IMR-90 (cell line): ENCODE measurements at regions not wholly inside any gene's neighbourhood (a gene's known extent, or its start where the extent isn't known, plus 50 kb on each side); places are given as distances from the start of the nearest gene placed in this dataset.

Source experiments
- ATAC-seq: fragments of 200-7000 bp; cut with Tn5 transposase; 2 replicates; pipeline ENCODE4 v1.9.1; 2020; ENCODE audit warnings: low read depth, mild to moderate bottlenecking, moderate library complexity
- BruUV-seq: library from RNA; stranded (reverse); fragments of 400-500 nt; replicated peaks from 2 replicates; lab custom pipeline; 2021; lab: Mats Ljungman, UMichigan
- CTCF ChIA-PET: fragments of 300-600 bp; formaldehyde crosslinking; extraction: SDS; loops from one replicate; lab custom pipeline; 2021; ENCODE audit warnings: antibody characterized with exemption; lab: Yijun Ruan, JAX
- POLR2A ChIA-PET: fragments of 300-600 bp; sonication (Branson Sonifier 250); formaldehyde crosslinking; loops from one replicate; lab custom pipeline; 2022; ENCODE audit warnings: antibody characterized with exemption; ENCODE audit not compliant: unreplicated experiment; lab: Charles Lee
- DNase-seq: peaks from one replicate; pipeline ENCODE4 v3.0.0; 2013
- H2AFZ ChIP-seq: replicated peaks from 2 replicates; pipeline ENCODE3; 2013; ENCODE audit warnings: low read length, mild to moderate bottlenecking; ENCODE audit not compliant: poor library complexity
- H2AK5ac ChIP-seq: 2 replicates; pipeline ENCODE4 v1.6.1; 2013; ENCODE audit warnings: low read depth, low read length, inconsistent platforms
- H2AK9ac ChIP-seq: replicated peaks from 2 replicates; pipeline ENCODE3; 2013; ENCODE audit warnings: mild to moderate bottlenecking, low read depth, low read length, moderate library complexity; ENCODE audit not compliant: poor library complexity
- H2BK120ac ChIP-seq: 2 replicates; pipeline ENCODE4 v1.6.1; 2013; ENCODE audit warnings: low read depth, low read length, inconsistent platforms
- H2BK15ac ChIP-seq: 3 replicates; pipeline ENCODE4 v1.6.1; 2013; ENCODE audit warnings: low read depth, low read length, inconsistent platforms
- H2BK20ac ChIP-seq: 2 replicates; pipeline ENCODE4 v1.6.1; 2013; ENCODE audit warnings: low read depth, mild to moderate bottlenecking, inconsistent platforms, low read length, moderate library complexity
- H2BK5ac ChIP-seq: 2 replicates; pipeline ENCODE4 v1.6.1; 2013; ENCODE audit warnings: mild to moderate bottlenecking, low read depth, low read length, inconsistent platforms; ENCODE audit not compliant: poor library complexity, severe bottlenecking
- H3K14ac ChIP-seq: replicated peaks from 2 replicates; pipeline ENCODE4 v1.6.1; 2013; ENCODE audit warnings: low read depth, low read length, inconsistent platforms
- H3K18ac ChIP-seq: 2 replicates; pipeline ENCODE4 v1.6.1; 2013; ENCODE audit warnings: low read depth, low read length, control low read depth
- H3K23ac ChIP-seq: 2 replicates; pipeline ENCODE4 v1.6.1; 2013; ENCODE audit warnings: low read depth, low read length, inconsistent platforms
- H3K27ac ChIP-seq: 2 replicates; pipeline ENCODE4 v1.5.1; 2013; ENCODE audit warnings: mild to moderate bottlenecking, control low read depth, low read length; ENCODE audit not compliant: insufficient read depth
- H3K27me3 ChIP-seq: 2 replicates; pipeline ENCODE4 v1.6.1; 2013; ENCODE audit warnings: low read length; ENCODE audit not compliant: control insufficient read depth, insufficient read depth
- H3K36me3 ChIP-seq: 2 replicates; pipeline ENCODE4 v1.6.1; 2013; ENCODE audit warnings: low read length, mixed read lengths; ENCODE audit not compliant: control insufficient read depth, insufficient read depth
- H3K4ac ChIP-seq: 2 replicates; pipeline ENCODE4 v1.6.1; 2013; ENCODE audit warnings: low read depth, low read length, inconsistent platforms
- H3K4me1 ChIP-seq: 2 replicates; pipeline ENCODE4 v1.6.1; 2013; ENCODE audit warnings: low read length, mixed read lengths; ENCODE audit not compliant: control insufficient read depth, insufficient read depth
- H3K4me2 ChIP-seq: 2 replicates; pipeline ENCODE4 v1.6.1; 2013; ENCODE audit warnings: low read depth, mild to moderate bottlenecking, control low read depth, low read length, moderate library complexity
- H3K4me3 ChIP-seq: 2 replicates; pipeline ENCODE4 v1.5.1; 2013; ENCODE audit warnings: low read depth, mild to moderate bottlenecking, control low read depth, low read length, moderate library complexity; ENCODE audit not compliant: insufficient read depth
- H3K56ac ChIP-seq: 2 replicates; pipeline ENCODE4 v1.6.1; 2013; ENCODE audit warnings: low read length, inconsistent platforms; ENCODE audit not compliant: insufficient read depth; ENCODE audit errors: extremely low read depth
- H3K79me1 ChIP-seq, 2 experiments: 2 replicates each; pipeline ENCODE4 v1.6.1; 2013; ENCODE audit warnings: low read length in 2 of 2, inconsistent platforms in 1 of 2, low read depth in 1 of 2
- H3K9ac ChIP-seq: 2 replicates; pipeline ENCODE4 v1.6.1; 2013; ENCODE audit warnings: low read depth, low read length, control low read depth
- H3K9me1 ChIP-seq: 2 replicates; pipeline ENCODE4 v1.6.1; 2013; ENCODE audit warnings: low read length, inconsistent platforms; ENCODE audit not compliant: insufficient read depth
- H3K9me3 ChIP-seq: 2 replicates; pipeline ENCODE4 v1.6.1; 2013; ENCODE audit warnings: low read length; ENCODE audit not compliant: control insufficient read depth, insufficient read depth
- H4K20me1 ChIP-seq: 2 replicates; pipeline ENCODE4 v1.6.1; 2013; ENCODE audit warnings: low read length, inconsistent platforms; ENCODE audit not compliant: insufficient read depth
- H4K5ac ChIP-seq: 2 replicates; pipeline ENCODE4 v1.6.1; 2013; ENCODE audit warnings: mild to moderate bottlenecking, low read depth, low read length, control low read depth
- H4K8ac ChIP-seq, 2 experiments: 2 replicates each; pipeline ENCODE4 v1.6.1; 2013; ENCODE audit warnings: low read depth in 2 of 2, low read length in 2 of 2, control low read depth in 1 of 2, inconsistent platforms in 1 of 2
- H4K91ac ChIP-seq: 2 replicates; pipeline ENCODE4 v1.6.1; 2013; ENCODE audit warnings: low read depth, low read length, inconsistent platforms; ENCODE audit not compliant: insufficient read depth
- MAFK ChIP-seq: IDR thresholded peaks from 2 replicates; pipeline ENCODE4 v1.6.1; 2012; ENCODE audit warnings: low read depth, low read length, improper control_type of control experiment
- MAZ ChIP-seq: IDR thresholded peaks from 2 replicates; pipeline ENCODE4 v1.6.1; 2012; ENCODE audit warnings: low read depth, mild to moderate bottlenecking, low read length, improper control_type of control experiment, moderate library complexity, borderline replicate concordance
- MXI1 ChIP-seq: IDR thresholded peaks from 2 replicates; pipeline ENCODE4 v1.6.1; 2012; ENCODE audit warnings: low read depth, mild to moderate bottlenecking, low read length, moderate library complexity, borderline replicate concordance
- WGBS, 2 experiments: methylation state at CpG; one replicate each; pipeline versions ENCODE4 v1.1.5 to v1.1.7; 2013; ENCODE audit warnings: missing lambda C conversion rate in 2 of 2; ENCODE audit not compliant: insufficient read length in 1 of 2; ENCODE audit errors: extremely low coverage in 2 of 2; 5-methylcytosine and 5-hydroxymethylcytosine counted together
- dilution Hi-C: fragments of 300-500 bp; cut with HindIII; formaldehyde crosslinking; loops from one replicate; pipeline ENCODE4 v1.14.3; 2018; ENCODE audit warnings: low sequenced_read_pairs; ENCODE audit not compliant: unreplicated experiment
- in situ Hi-C: fragments of 300-500 bp; cut with MboI; formaldehyde crosslinking; loops from 3 replicates; pipeline ENCODE4 v1.14.3; 2019; ENCODE audit warnings: low sequenced_read_pairs, inconsistent platforms, mixed read lengths
- intact Hi-C: fragments of 100-400 bp; cut with micrococcal nuclease; formaldehyde crosslinking; loops from 2 replicates; pipeline ENCODE4 v1.10.0; 2022

GRCh38 chr22:11628651-11629511 lies 3899.1 kb upstream of the OR11H1 start:
- H3K9me1 ChIP-seq = no peaks in the 10 kb centered on the region
- ChIA-PET CTCF (no interaction called here), POLR2A (no interaction called here)
- no peak overlapping the region for H3K23ac ChIP-seq
- no peak for ATAC-seq
- H3K4me2 ChIP-seq = no peak overlapping the region
- peak overlapping the region; percentile 31 for H2AK9ac ChIP-seq
- H3K4ac ChIP-seq = no peak overlapping the region
- H2AFZ ChIP-seq = no peak overlapping the region
- BruUV-seq = no TSS peak
- H2BK5ac ChIP-seq = no peak overlapping the region
- no peak overlapping the region for H4K91ac ChIP-seq
- H2BK120ac ChIP-seq = no peak overlapping the region
- no peak overlapping the region for H3K9ac ChIP-seq
- H3K36me3 ChIP-seq = no peaks in the 10 kb centered on the region
- no peak overlapping the region for H3K18ac ChIP-seq
- H4K8ac ChIP-seq = no peak overlapping the region
- H3K4me3 ChIP-seq = no peak overlapping the region
- no peak overlapping the region for H2BK20ac ChIP-seq
- H4K20me1 ChIP-seq = no peaks in the 10 kb centered on the region
- peaks cover 49% of the 10 kb centered on the region for H3K9me3 ChIP-seq
- no peak overlapping the region for H2BK15ac ChIP-seq
- no peak overlapping the region for H3K14ac ChIP-seq
- H3K27ac ChIP-seq = no peak overlapping the region
- H3K27me3 ChIP-seq = no peaks in the 10 kb centered on the region
- TF ChIP-seq MXI1 (no peak), MAZ (no peak), MAFK (no peak)
- intact Hi-C loops = no loop called here
- H2AK5ac ChIP-seq = no peak overlapping the region
- no peaks in the 10 kb centered on the region for H3K79me1 ChIP-seq
- dilution Hi-C loops = no loop called here
- no peak for DNase-seq
- no peaks in the 10 kb centered on the region for H3K4me1 ChIP-seq
- H3K56ac ChIP-seq = no peak overlapping the region
- WGBS, 2 experiments = 92% methylated on average over 88 of the region's 102 CpGs; no CpG with 5 or more reads in 1 of the 2 experiments
- H4K5ac ChIP-seq = no peak overlapping the region
- in situ Hi-C loops = no loop called here
